T47D (cell line): ENCODE measurements at regions not wholly inside any gene's neighbourhood (a gene's known extent, or its start where the extent isn't known, plus 50 kb on each side); places are given as distances from the start of the nearest gene placed in this dataset.

Experiments used
- DNase-seq, 2 experiments: peaks; one replicate each; pipeline versions ENCODE4 v3.0.0 to v3.0.0-alpha.2; 2011 to 2012; ENCODE audit warnings: low read depth in 1 of 2, low spot score in 1 of 2
- JUND ChIP-seq: IDR thresholded peaks from 2 replicates; pipeline ENCODE4 v1.6.1; 2012; ENCODE audit warnings: low read depth
- in situ Hi-C: cut with HindIII; loops from 2 replicates; pipeline ENCODE4 v1.10.0; 2016; ENCODE audit warnings: low sequenced_read_pairs, low pct_unique_long_range_greater_than_20kb

GRCh38 chr6:108758884-108759283, 89.3 kb upstream of the ARMC2 start:
- no peak for DNase-seq

GRCh38 chr6:108760126-108761050, 87.8 kb upstream of the ARMC2 start:
- no peak for DNase-seq
- in situ Hi-C loops: no loop called here
- no peak for TF ChIP-seq JUND

More at GRCh38 chr6:108758884-108759283, 89.3 kb upstream of the ARMC2 start:
- no peak for TF ChIP-seq JUND
- in situ Hi-C loops: no loop called here

- TF ChIP-seq JUND: no peak
- in situ Hi-C loops: no loop called here
- DNase-seq: no peak
These were observed 85.8 kb upstream of the ARMC2 start for GRCh38 chr6:108762394-108762793.

GRCh38 chr6:108763931-108764579, 84.2 kb upstream of the ARMC2 start:
- no peak for DNase-seq
- no peak for TF ChIP-seq JUND
- in situ Hi-C loops: no loop called here

- no peak for DNase-seq
- TF ChIP-seq JUND: no peak
- in situ Hi-C loops: no loop called here
These were observed 83.7 kb upstream of the ARMC2 start for GRCh38 chr6:108764580-108764950.

GRCh38 chr6:108765495-108765894, 82.7 kb upstream of the ARMC2 start:
- no peak for TF ChIP-seq JUND
- no peak for DNase-seq
- in situ Hi-C loops: no loop called here

- in situ Hi-C loops: no loop called here
- TF ChIP-seq JUND: no peak
- DNase-seq: no peak
These were observed 81.8 kb upstream of the ARMC2 start for GRCh38 chr6:108766419-108766818.

- no peak for TF ChIP-seq JUND
- in situ Hi-C loops: no loop called here
- DNase-seq: no peak
These were observed 81.3 kb upstream of the ARMC2 start for GRCh38 chr6:108766886-108767285.

- in situ Hi-C loops: no loop called here
- no peak for DNase-seq
- no peak for TF ChIP-seq JUND
These were observed 80.6 kb upstream of the ARMC2 start for GRCh38 chr6:108767418-108768165.

GRCh38 chr6:108768166-108768555, 80.1 kb upstream of the ARMC2 start:
- in situ Hi-C loops: no loop called here
- no peak for TF ChIP-seq JUND
- no peak for DNase-seq

GRCh38 chr6:108768792-108769524, 79.3 kb upstream of the ARMC2 start:
- in situ Hi-C loops: no loop called here
- TF ChIP-seq JUND: no peak
- no peak for DNase-seq

- DNase-seq: no peak
- in situ Hi-C loops: no loop called here
- TF ChIP-seq JUND: no peak
These were observed 76.8 kb upstream of the ARMC2 start for GRCh38 chr6:108771421-108771820.
